ENCODE measurements at regions not wholly inside any gene's neighbourhood (a gene's known extent, or its start where the extent isn't known, plus 50 kb on each side); places are given as distances from the start of the nearest gene placed in this dataset.

DNA sequence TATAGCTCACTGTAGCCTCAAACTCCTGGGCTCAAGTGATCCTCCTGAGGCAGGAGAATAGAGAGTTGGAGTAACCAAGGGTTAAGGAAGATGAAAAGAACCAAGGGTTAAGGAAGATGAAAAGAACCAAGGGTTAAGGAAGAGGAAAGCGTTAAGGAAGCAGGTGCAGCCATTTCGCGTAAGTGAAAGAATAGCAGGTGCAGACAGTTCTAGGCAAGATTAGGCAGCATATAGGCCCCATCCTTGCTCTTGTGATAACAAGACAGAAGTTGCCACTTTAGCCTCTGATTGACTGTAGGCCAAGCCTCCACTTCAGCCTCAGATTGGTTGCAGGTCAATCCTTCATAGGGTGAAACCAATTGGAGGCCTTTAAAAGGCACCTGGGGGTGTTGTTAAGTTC is 677.4 kb downstream of the PDCD6IP start:
- no peak for TF ChIP-seq POLR2A (IDR thresholded peaks at IDR 0.05)
- TF ChIP-seq, protein P1, sequence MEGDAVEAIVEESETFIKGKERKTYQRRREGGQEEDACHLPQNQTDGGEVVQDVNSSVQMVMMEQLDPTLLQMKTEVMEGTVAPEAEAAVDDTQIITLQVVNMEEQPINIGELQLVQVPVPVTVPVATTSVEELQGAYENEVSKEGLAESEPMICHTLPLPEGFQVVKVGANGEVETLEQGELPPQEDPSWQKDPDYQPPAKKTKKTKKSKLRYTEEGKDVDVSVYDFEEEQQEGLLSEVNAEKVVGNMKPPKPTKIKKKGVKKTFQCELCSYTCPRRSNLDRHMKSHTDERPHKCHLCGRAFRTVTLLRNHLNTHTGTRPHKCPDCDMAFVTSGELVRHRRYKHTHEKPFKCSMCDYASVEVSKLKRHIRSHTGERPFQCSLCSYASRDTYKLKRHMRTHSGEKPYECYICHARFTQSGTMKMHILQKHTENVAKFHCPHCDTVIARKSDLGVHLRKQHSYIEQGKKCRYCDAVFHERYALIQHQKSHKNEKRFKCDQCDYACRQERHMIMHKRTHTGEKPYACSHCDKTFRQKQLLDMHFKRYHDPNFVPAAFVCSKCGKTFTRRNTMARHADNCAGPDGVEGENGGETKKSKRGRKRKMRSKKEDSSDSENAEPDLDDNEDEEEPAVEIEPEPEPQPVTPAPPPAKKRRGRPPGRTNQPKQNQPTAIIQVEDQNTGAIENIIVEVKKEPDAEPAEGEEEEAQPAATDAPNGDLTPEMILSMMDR (IDR thresholded peaks at IDR 0.05), result no peak

All from esophagus squamous epithelium (tissue), 4 donors.